ENCODE measurements at regions not wholly inside any gene's neighbourhood (a gene's known extent, or its start where the extent isn't known, plus 50 kb on each side); places are given as distances from the start of the nearest gene placed in this dataset.

- TF ChIP-seq CTCF (IDR thresholded peaks at IDR 0.05) = peak in 2 of 3 experiments; percentile 28 to 41
- TF ChIP-seq POLR2AphosphoS5 (IDR thresholded peaks at IDR 0.05; ENCODE audit: insufficient read depth in 1 of 2, low read depth in 1 of 2) = no peak
Observed at GRCh38 chr4:52234561-52235440, 183.7 kb downstream of the SPATA18 start.
